Peyer's patch (tissue), 4 donors: ENCODE measurements at regions not wholly inside any gene's neighbourhood (a gene's known extent, or its start where the extent isn't known, plus 50 kb on each side); places are given as distances from the start of the nearest gene placed in this dataset.
A peak's percentile ranks its signal among the peaks of the same experiment; 100 is the strongest.

Experiments used
- DNase-seq, 3 donors: peaks; one replicate each; pipeline ENCODE4 v3.0.0-alpha.2; 2017 to 2019
- H3K27ac ChIP-seq, 4 donors: fragments of 200-600 bp; sonication (generic); one replicate each; pipeline ENCODE4 v1.5.1; 2016 to 2019
- H3K27me3 ChIP-seq, 2 donors: fragments of 200-600 bp; sonication (generic); one replicate each; pipeline ENCODE4 v1.5.1; 2019
- H3K36me3 ChIP-seq, 3 donors: fragments of 200-600 bp; sonication (generic); one replicate each; pipeline ENCODE4 v1.5.1; 2016 to 2019
- H3K4me1 ChIP-seq, 4 donors: fragments of 200-600 bp; sonication (generic); one replicate each; pipeline ENCODE4 v1.5.1; 2016 to 2019
- H3K4me3 ChIP-seq, 4 donors: fragments of 200-600 bp; sonication (generic); 1 replicate in 3 of 4; 2 replicates in 1 of 4; pipeline ENCODE4 v1.5.1; 2016 to 2019; ENCODE audit warnings: mild to moderate bottlenecking in 1 of 4
- H3K9me3 ChIP-seq, 4 donors: fragments of 200-600 bp; sonication (generic); one replicate each; pipeline ENCODE4 v1.5.1; 2016 to 2019; ENCODE audit warnings: mild to moderate bottlenecking in 1 of 4
- POLR2A ChIP-seq, 2 donors: fragments of 450-650 bp; IDR thresholded peaks; one replicate each; pipeline ENCODE4 v1.5.1; 2017; ENCODE audit warnings: antibody characterized with exemption in 2 of 2, mild to moderate bottlenecking in 2 of 2, moderate library complexity in 2 of 2
- TF ChIP-seq, protein P1 (sequence below), 6 experiments: fragments of 450-650 bp in 4 of 6; fragments of 200-600 bp in 2 of 6; sonication (generic) in 1 of 6; IDR thresholded peaks; one replicate each; pipeline ENCODE4 v1.5.1; 2017 to 2019; ENCODE audit warnings: antibody characterized with exemption in 6 of 6, mild to moderate bottlenecking in 3 of 6, moderate library complexity in 1 of 6

- no peaks in the 10 kb centered on the region for H3K4me1 ChIP-seq
Observed at GRCh38 chr22:47784991-47785390, 1022.5 kb downstream of the TBC1D22A start.

DNA sequence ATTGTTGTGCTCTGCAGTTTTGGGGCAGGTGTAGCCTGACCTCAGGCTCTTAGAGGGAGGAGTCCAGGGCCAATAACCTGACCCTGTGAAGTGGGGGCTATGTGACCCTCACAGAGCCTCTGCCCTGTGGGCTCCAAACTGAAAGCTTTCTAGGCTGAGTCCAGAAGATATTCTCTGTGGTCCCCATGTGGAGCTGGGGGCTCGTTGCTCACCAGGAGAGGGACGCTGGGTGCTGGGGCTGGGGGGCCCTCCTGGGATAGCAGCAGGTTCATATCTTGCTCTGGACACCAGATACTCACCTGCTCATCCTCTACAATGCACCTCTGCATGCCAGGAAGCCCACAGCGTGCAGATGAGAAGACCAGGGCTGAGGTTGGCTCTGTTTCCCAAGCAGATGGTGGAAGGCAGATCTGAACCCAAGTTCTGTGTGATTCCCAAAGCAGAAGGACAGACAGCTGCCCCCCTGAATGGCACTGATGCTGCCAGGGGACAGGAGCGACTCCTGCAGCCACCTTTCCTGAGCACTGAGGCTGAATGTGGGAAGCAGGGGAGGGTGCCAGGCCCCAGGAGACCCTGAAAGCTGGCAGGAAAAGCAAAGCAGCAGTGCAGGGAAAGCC, 1022.0 kb downstream of the TBC1D22A start:
- Histone ChIP-seq H3K4me1 (no peaks in the 10 kb centered on the region), H3K27ac (no peak overlapping the region), H3K27me3 (no peaks in the 10 kb centered on the region), H3K4me3 (no peak overlapping the region), H3K36me3 (no peaks in the 10 kb centered on the region), H3K9me3 (no peaks in the 10 kb centered on the region)
- TF ChIP-seq, protein P1, sequence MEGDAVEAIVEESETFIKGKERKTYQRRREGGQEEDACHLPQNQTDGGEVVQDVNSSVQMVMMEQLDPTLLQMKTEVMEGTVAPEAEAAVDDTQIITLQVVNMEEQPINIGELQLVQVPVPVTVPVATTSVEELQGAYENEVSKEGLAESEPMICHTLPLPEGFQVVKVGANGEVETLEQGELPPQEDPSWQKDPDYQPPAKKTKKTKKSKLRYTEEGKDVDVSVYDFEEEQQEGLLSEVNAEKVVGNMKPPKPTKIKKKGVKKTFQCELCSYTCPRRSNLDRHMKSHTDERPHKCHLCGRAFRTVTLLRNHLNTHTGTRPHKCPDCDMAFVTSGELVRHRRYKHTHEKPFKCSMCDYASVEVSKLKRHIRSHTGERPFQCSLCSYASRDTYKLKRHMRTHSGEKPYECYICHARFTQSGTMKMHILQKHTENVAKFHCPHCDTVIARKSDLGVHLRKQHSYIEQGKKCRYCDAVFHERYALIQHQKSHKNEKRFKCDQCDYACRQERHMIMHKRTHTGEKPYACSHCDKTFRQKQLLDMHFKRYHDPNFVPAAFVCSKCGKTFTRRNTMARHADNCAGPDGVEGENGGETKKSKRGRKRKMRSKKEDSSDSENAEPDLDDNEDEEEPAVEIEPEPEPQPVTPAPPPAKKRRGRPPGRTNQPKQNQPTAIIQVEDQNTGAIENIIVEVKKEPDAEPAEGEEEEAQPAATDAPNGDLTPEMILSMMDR (IDR thresholded peaks at IDR 0.05): no peak
- TF ChIP-seq POLR2A (IDR thresholded peaks at IDR 0.05): no peak
- no peak for DNase-seq

More at GRCh38 chr22:47784991-47785390, 1022.5 kb downstream of the TBC1D22A start:
- Histone ChIP-seq H3K27me3 (no peaks in the 10 kb centered on the region), H3K36me3 (no peaks in the 10 kb centered on the region), H3K9me3 (no peaks in the 10 kb centered on the region), H3K27ac (no peak overlapping the region), H3K4me3 (no peak overlapping the region)
- TF ChIP-seq POLR2A (IDR thresholded peaks at IDR 0.05): no peak
- TF ChIP-seq, protein P1 (IDR thresholded peaks at IDR 0.05): no peak
- DNase-seq: peak in 1 of 3 donors; percentile 14

- Histone ChIP-seq H3K4me3 (no peak overlapping the region), H3K4me1 (no peaks in the 10 kb centered on the region), H3K9me3 (no peaks in the 10 kb centered on the region), H3K27me3 (no peaks in the 10 kb centered on the region), H3K36me3 (no peaks in the 10 kb centered on the region), H3K27ac (no peak overlapping the region)
- no peak for TF ChIP-seq POLR2A (IDR thresholded peaks at IDR 0.05)
- TF ChIP-seq, protein P1 (IDR thresholded peaks at IDR 0.05): no peak
- peak in 1 of 3 donors; percentile 23 for DNase-seq
Observed at GRCh38 chr22:47783433-47784366, 1021.2 kb downstream of the TBC1D22A start.

DNA sequence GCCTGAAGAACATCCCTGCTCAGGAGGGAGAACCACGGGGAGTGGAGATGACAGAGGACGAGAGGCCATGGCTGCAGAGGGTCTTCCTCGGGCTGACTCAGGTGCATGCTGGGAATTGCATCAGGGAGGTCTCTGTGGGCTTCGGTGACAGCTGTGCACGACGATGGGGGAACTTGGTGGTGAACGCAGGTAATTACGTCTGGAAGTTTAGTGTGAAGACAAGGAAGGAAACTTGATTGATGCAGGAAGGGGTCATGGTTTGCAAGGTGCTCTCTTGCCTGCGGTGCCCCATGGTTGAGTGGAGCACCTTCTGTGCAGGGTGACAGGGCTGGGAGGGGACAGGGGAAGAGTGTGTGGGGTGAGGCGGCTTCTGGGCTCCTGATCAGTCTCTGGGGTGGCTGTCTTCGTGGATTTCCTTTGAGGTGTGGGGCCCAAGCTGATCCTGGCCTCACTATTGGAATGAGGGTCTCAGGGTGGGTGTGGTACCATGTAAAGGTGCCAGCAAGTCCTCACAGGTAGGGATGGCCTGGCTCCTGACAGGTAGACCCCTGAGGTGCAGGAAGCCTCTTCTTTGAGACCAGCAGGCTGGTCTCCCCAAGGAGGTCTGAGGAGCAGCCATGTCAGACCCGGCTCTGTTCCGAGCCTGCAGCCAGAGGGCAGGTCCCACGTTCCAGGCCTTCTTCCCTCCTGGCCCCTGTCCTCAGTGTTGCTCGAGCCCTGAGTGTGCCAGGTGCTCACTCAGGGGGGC, 1020.1 kb downstream of the TBC1D22A start:
- Histone ChIP-seq H3K4me3 (no peak overlapping the region), H3K4me1 (no peaks in the 10 kb centered on the region), H3K9me3 (no peaks in the 10 kb centered on the region), H3K27ac (no peak overlapping the region), H3K27me3 (no peaks in the 10 kb centered on the region), H3K36me3 (no peaks in the 10 kb centered on the region)
- DNase-seq: peak in 1 of 3 donors; percentile 19
- no peak for TF ChIP-seq POLR2A (IDR thresholded peaks at IDR 0.05)
- TF ChIP-seq, protein P1 (IDR thresholded peaks at IDR 0.05): no peak

DNA sequence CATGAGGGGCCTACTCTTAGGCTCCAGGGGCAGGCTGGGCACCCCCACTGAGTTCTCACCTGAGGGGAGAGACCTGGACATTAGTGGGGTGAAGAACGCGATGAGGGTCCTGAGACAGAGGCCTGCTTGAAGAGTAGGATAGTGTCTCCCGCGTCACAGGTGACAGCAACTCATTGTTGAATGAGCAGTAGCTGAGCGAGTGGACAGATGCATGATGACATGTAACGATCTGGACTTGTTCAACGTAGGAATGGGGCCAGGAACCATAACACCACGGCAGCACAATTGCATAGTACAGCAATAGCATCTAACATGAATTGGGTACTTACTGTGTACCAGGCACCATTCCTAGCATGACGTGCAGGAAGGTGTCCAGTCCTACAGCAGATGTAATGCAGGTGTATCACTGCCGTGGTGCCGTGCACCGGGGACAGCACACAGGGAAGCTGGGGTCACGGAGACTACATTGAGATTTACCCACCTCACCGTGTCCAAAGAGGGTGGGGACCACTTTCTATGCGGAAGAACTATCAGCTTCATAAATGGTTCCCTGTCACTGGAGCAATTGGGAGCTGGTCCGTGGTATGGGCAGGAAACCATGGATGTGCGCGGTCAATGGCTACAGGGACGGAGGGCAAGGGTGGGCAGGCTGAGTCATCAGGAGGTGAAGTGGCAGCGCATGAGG, 1019.1 kb downstream of the TBC1D22A start:
- Histone ChIP-seq H3K27ac (no peak overlapping the region), H3K27me3 (no peaks in the 10 kb centered on the region), H3K36me3 (no peaks in the 10 kb centered on the region), H3K9me3 (no peaks in the 10 kb centered on the region), H3K4me3 (no peak overlapping the region), H3K4me1 (no peaks in the 10 kb centered on the region)
- DNase-seq: peak in 1 of 3 donors; percentile 23
- TF ChIP-seq, protein P1 (IDR thresholded peaks at IDR 0.05): no peak
- no peak for TF ChIP-seq POLR2A (IDR thresholded peaks at IDR 0.05)
